DMS 273 (cell line): ENCODE measurements at regions not wholly inside any gene's neighbourhood (a gene's known extent, or its start where the extent isn't known, plus 50 kb on each side); places are given as distances from the start of the nearest gene placed in this dataset.
"Not testable (repeated sequence)": the region's sequence is repeated elsewhere in the genome, so short reads cannot be mapped to it uniquely, and the experiment has no call there.

Source experiments
- DNase-seq: peaks from one replicate; lab custom pipeline; 2025; ENCODE audit not compliant: unreplicated experiment; lab: John Stamatoyannopoulos, UW

DNA sequence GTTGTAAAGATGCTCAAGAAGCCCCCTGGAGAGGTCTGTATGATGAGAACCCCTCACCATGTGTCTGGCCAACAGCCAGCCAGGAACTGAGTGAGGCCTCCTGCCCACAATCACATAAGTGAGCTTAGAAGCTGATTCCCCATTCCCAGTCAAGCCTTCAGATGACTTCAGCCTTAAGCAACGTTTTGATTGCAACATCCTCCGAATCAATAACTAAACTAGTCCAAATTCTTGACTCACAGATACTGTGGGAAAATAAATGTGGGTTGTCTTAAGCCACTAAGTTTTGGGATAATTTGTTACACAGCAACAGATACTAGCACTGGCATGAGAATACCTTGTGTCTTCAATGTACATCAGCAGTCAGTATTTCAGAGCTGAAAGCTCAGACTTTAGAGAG, 54.5 kb upstream of the HS3ST4 start:
- no peak for DNase-seq

DNA sequence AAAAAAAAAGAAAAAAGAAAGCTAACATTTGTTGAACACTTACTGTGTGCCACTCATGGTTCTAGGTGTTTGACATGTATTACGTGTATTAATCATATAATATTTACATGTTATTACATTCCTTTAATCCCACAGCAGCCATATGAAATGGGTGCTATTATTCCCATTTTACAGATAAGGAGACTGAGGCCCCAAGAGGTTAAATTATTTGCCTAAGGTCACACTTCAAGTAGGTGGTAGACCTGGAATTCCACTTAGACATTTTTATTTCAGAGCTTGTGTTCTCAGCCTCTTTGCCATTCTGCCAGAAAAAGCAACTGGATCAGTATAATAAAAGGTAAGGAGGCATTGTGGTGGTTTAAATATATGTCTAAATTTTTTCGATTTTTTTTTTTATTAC, 55.1 kb upstream of the HS3ST4 start:
- no peak for DNase-seq

DNA sequence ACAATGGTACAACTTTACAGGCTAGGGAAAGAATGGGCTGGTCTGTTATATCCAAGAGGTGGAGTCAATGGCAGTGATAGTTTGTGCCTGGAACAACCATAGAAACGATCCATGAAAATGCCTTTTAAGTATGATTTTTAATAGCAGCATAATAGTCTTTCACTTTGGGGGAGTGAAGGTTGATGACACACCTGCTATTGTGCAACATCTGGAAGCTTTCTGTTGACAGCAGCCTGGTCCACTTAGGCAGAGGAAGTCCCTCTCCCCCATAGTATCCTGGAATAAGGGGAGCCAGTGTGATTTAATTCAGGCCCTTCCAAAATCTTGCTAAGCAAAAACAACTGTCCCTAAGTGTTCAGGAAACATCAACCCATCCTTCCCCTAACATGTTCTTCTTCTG, 56.3 kb upstream of the HS3ST4 start:
- no peak for DNase-seq

DNA sequence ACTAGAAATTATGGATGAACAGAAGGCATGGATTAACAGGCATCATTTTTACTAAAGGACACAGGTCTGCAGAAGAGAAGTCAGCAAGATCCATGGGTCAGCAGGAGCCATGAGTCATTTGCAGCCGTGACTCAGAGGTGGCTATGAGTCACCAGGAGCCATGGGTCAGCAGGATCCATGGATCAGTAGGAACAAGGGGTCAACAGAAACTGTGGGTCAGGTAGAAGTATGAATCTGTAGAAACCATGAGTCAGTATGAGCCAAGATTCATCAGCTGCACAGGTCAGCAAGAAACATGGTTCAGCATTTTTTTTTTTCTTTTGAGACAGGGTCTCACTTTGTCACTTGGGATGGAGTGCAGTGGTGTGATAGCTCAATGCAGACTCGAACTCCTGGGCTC, 58.2 kb upstream of the HS3ST4 start:
- DNase-seq: no peak

DNA sequence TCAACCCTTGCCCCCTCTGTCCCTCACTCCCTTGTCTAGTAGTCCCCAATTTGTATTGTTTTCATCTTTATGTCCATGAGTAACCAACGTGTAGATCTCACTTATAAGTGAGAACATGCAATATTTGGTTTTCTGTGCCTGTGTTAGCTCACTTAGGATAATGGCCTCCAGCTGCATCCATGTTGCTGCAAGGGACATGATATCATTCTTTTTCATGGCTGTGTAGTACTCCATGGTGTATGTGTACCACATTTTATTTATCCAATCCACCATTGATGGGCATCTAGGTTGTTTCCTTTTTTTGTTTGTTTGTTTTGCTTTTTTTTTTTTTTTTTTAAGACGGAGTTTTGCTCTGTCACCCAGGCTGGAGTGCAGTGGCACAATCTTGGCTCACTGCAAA, 63.0 kb upstream of the HS3ST4 start:
- no peak for DNase-seq

DNA sequence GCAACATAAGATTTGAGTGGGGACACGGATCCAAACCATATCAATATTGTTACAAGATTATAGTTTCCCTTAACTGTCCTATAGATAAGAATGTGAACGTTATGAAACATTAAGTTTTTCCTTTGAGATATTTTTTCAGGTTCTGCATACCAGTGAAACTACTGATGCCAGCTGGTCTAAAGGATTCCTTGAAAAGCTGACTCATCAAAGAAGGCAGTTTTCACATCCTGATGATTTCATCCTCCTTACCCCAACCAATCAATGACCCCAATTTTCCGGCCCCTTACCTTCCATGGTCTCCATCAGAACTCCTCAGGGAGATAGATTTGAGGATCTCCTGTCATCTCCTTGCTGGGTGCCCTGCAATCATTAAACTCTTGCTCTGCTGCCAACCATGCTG, 64.1 kb upstream of the HS3ST4 start:
- no peak for DNase-seq

DNA sequence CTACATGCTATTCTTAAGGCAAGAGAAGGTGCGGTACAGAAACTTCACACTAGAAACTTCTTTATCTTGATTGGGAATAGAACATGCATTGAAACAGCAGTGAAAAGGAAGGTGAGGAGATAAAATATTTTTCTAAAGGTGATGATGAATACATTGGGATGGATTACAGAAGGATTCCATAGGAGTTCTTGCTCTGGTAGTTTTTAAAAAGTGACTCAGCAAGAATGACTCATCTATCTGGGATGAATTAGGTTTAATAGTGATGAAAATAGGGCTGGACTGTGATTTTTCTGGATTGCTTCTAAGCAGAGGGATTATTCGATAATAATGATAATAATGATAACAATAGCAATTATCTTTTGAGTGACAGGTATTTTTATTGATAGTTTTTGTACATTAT, 65.6 kb upstream of the HS3ST4 start:
- DNase-seq: no peak

DNA sequence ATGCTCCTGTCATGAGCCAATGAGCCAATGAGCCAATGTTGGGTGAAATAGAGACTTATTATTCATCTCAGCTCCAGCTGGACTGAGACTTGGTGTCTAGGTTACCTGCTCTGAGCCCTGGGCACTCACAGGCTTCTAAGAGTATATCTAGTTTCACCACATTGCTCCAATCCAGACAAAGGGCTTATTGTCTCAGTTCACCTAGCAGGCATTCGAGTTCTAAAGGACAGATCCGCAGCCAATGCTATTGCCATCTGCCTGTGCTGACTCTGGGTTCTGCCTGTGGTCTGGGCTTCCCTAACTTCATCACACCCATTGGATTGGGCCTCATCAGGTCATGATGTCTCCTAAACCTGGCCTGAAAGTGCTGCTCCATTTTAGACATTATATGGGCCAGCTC, 66.1 kb upstream of the HS3ST4 start:
- DNase-seq: no peak

DNA sequence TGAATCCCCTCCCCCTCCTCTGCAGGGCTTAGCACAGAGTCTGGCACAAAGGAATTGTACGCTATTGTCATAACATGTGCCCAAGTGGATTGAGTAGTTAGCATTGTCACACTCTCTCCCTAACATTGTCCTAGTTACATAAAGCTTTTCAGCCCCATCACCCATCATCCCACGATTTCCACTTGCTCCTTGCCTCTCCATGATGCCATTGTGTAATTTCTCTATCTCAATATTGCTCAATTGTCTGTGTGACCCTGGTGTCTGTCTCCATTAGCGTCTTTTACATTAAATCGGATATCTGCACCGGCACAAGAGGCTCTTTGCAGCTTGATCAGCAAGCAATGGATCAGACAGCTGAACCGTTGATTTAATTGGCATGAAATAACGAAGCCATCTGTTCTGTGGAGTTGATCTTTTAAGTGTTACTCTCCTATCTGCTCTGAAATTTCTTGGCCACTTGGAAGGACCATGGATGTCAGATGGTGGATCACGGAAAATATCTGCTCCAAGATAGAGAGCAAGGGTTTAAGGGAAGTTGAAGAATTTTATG, 77.0 kb upstream of the HS3ST4 start:
- DNase-seq: no peak

DNA sequence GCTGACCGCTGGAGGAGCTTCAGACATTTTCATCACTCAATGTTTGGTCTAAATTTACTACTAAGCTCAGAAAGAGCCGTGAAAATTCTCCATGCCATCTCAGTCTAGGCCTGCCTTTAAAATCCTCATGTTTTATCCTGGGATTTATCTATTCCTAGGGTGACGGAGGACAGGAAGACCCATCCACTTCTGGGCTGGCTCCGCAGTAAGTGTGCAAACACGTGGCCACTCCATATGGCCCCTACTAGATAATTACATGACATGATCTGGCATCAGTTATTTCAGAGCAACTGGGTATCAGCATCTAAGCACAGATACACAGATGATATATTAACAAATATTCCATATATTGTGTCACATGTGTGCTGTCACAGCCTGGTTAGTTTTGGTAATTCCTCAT, 77.8 kb upstream of the HS3ST4 start:
- DNase-seq: no peak

DNA sequence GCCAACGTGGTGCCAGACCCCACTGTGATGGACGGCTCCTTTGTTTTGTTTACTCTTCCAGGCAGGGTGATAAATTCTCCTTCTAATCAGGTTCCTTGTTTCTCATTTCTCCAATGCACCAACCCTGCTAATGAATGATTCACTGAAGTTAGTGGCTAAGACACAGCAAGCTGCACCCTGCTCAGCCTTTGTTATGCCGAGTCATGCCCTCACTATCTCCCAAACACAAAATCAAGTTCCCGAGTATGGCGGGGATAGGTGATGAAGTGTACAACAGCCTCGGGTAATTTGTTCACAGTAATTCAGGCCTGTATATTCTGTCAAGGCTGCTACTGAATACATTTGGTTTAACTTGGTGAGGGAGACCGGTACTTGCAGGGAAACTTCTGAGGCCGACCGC, 83.8 kb upstream of the HS3ST4 start:
- DNase-seq: no peak

DNA sequence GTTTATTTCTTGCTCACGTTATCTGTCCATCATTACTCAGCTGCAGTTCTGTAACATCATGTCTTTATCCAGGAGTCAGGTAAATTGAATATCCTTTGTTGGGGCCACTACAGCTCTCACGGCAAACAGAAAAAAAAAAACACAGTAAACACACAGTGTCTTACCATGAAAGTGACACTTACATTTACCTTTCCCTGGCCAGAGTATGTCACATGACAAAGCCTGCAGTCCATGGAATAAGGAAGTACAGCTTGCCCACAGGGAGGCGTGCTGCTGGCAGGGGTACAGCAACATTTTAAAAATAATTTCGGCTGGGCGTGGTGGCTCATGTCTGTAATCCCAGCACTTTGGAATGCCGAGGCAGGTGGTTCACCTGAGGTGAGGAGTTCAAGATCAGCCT, 85.7 kb upstream of the HS3ST4 start:
- no peak for DNase-seq

DNA sequence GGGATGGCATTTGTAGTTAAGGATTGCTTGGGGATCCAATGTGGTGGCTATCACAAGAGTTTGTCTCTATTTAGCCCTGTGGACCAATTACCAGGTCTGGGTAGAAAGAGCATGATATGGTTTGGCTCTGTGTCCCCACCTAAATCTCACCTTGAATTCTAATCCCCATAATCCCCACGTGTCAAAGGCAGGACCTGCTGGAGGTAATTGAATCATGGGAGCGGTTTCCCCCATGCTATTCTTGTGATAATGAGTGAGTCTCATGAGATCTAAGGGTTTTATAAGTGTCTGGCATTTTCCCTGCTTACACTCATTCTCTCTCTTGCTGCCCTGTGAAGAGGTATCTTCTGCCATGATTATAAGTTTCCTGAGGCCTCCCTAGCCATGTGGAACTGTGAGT, 86.4 kb upstream of the HS3ST4 start:
- no peak for DNase-seq

DNA sequence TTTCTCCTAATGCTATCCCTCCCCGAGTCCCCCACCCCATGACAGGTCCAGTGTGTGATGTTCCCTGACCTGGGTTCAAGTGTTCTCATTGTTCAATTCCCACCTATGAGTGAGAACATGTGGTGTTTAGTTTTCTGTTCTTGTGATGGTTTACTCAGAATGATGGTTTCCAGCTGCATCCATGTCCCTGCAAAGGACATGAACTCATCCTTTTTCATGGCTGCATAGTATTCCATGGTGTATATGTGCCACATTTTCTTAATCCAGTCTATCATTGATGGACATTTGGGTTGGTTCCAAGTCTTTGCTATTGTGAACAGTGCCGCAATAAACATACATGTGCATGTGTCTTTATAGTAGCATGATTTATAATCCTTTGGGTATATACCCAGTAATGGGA, 90.5 kb upstream of the HS3ST4 start:
- not testable (repeated sequence) for DNase-seq

DNA sequence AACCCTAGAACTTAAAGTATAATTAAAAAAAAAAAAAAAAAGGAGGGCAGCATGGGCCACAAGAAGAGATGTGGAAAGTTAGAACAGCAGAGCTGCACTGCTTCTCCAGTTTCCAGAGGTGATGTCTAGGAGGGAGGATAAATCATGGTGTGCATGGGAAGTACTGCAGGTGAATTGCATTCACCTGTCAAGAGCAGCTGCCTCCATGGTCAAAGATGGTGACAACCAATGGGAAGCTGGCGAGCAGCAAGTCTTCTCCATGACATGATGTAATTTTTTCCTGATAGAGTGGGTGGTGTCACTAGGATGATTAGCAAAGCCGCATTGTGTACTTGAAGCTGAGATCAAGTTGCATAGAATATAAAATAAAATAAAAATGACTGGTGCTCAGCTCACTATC, 95.6 kb upstream of the HS3ST4 start:
- no peak for DNase-seq

DNA sequence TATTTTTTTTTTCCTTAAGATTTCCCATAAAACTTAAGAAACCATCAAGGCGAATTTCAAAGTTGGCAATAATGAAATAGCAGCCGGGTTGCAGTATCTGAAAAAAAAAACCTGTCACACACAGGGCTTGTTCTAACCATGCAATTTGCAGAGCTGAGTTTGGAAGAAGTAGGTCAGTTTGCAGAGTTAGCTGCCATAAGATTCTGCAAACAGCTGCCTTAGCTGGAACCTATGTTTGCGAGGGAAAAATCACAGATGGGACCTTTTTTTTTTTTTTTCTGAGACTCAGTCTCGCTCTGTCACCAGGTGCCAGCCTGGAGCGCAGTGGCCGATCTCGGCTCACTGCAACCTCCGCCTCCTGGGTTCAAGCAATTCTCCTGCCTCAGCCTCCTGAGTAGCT, 98.5 kb upstream of the HS3ST4 start:
- DNase-seq: no peak

DNA sequence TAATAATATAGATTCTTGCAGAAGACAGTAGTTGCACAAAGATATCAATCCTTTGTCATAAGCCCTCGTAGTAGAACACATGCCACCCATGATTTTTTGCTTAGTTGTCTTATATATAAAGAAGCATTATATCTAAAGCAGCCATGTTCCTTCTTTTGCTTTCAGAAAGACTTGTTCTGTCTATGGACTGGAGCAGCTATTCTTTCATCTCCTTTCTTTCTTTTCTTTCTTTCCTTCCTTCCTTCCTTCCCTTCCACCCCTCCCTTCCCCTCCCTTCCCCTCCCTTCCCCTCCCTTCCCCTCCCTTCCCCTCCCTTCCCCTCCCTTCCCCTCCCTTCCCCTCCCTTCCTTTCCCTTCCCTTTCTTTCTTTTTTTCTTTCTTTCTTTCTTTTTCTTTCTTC, 104.0 kb upstream of the HS3ST4 start:
- DNase-seq: no peak

DNA sequence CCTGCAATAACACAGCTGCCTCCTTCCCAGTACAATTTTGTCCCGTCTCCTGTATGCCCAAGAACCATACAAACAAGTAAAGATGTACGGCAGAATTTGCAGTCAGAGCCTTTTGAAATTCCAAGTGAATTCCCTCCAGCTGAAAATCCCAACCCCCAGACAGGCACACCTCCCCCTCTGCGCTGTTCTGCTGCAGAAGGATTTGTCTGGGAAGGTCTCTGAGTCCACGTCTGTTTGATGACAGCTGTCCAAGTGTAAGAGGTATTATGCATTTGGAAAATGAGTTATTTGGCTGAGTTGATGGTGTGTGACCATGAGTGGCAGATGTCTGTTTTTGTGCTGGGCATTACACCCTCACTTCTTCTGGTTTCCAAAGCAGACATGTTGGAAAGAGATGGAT, 104.9 kb upstream of the HS3ST4 start:
- DNase-seq: no peak

DNA sequence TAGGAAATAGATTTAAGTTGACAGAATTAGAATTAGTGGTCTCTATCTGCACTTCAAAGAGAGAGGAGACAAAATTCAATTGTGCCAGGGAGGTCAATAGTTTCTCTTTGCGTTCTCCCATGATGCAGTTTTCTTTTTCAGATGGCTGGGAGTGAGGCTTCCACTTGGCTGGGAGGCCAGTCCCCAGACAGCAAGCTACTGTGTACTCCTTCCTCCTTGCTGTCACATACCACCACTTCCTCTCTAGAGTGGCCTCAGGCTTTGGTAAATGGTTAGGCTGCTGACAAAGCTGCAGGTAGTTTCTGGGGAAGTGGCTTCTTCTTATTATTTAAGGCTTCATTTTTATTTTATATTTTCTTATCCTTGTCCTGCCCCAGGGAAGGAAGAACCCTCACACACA, 106.2 kb upstream of the HS3ST4 start:
- no peak for DNase-seq

DNA sequence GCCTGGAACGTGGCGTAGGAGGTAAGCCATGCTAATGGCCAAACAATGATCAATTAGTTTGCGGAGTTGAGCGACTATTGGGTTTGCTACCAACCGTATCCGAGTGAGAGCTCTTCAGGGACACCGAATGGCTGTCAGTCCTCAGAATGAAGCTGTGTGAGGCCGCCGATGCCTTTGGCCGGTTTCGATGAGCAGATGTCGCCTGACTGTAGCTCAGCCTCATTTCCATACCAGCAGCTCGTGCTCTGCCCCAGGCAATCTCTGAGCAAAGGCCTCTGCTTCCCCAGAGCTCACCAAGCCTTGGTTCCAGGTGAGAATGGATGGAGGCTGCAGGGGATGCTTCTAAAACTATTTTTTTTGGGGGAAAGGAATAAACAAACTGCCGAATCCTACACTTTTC, 111.7 kb upstream of the HS3ST4 start:
- no peak for DNase-seq

DNA sequence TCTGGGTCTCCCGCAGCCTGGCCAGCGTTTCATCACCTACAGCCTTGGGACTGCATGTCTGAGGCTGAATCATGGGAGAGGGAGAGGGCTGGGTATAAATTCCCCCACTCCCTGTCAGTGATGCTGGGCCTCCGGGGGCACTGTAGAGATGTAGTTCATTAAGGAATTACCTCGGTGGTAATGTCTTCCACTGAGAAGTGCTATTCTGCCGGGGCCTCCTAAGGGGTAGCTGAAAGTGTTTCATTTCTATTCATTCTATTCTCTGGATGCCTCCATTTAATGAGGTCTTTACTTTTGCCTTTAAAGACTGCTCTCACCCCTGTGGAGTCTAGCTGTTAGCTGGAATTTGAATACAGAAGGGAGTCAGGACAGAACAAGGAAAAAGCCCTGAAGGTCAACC, 116.4 kb upstream of the HS3ST4 start:
- no peak for DNase-seq

DNA sequence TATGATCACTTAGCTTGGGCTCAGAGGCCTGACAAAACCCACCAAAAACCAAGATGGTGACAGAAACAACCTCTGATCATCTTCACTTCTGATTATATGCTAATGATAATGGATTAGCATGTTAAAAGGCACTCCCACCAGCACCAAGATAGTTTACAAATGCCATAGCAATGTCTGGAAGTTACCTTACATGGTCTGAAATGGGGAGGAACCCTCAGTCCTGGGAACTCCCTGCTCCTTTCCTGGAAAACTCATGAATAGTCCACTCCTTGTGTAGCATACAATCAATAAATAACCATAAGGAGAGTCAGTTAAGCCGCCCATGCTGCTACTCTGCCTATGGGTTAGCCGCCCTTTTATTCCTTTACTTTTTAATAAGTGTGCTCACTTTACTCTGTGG, 120.0 kb upstream of the HS3ST4 start:
- DNase-seq: no peak

DNA sequence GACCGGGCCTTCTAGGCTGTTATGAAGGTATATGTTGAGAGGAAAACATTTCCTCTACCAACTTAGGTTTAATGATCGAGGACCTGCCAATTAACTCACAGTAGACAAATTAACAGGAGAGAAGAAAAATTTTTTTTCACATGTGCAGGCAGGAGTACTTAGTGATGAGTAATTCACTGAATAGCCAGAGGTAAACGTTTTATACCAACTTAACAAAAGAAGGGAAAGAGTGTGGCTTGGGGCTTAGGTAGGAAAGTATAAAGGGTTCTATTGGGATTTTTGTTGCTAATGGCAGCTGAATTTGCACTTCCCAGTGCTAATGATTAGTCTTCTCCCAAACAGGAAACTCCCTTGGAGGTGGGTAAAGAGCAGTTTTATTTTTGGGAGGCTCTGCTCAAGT, 121.6 kb upstream of the HS3ST4 start:
- no peak for DNase-seq

DNA sequence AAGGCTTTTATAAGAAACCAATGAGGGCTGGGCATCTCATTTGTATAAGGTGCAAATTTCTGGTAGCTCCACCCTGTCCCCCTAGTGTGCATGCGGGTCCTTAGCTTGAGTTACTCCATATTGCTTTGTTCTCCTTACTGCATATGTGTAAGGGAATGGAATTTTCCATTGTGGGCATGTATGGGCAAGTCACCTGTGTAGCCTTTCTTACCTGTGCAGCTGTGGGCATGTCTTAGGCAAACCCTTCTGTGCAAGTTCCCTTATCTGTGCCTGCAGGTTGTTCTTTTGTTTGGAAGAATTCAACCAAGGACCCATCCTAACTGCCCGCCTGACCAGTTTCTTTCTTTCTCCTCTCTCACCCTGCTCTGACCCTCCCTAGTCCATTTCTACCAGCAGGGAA, 122.8 kb upstream of the HS3ST4 start:
- no peak for DNase-seq
